HCT116 (cell line): ENCODE measurements at regions not wholly inside any gene's neighbourhood (a gene's known extent, or its start where the extent isn't known, plus 50 kb on each side); places are given as distances from the start of the nearest gene placed in this dataset.

Experiments used
- ATAC-seq: fragments of 200-7000 bp; cut with Tn5 transposase; 2 replicates; pipeline ENCODE4 v1.9.1; 2020; ENCODE audit warnings: mild to moderate bottlenecking, moderate library complexity
- BruUV-seq: library from RNA; stranded (reverse); fragments of 400-500 nt; replicated peaks from 2 replicates; lab custom pipeline; 2021; lab: Mats Ljungman, UMichigan
- CTCF ChIA-PET: fragments of 300-600 bp; sonication (Branson Sonifier 250); formaldehyde crosslinking; loops from one replicate; lab custom pipeline; 2021; ENCODE audit warnings: antibody characterized with exemption; lab: Charles Lee
- POLR2A ChIA-PET: fragments of 300-600, 350-600 bp; sonication (Branson Sonifier 250); formaldehyde crosslinking; loops from one replicate; lab custom pipeline; 2021; ENCODE audit warnings: antibody characterized with exemption; lab: Charles Lee
- RAD21 ChIA-PET, 2 experiments: fragments of 300-600 bp; sonication (Branson Sonifier 250); formaldehyde crosslinking; loops; one replicate each; lab custom pipeline; 2023; ENCODE audit warnings: low total read pairs in 2 of 2; ENCODE audit not compliant: uncharacterized antibody in 2 of 2, unreplicated experiment in 2 of 2, low non-redundant PET in 1 of 2; lab: Charles Lee
- DNase-seq: peaks from one replicate; pipeline ENCODE4 v3.0.0-alpha.2; 2010; ENCODE audit warnings: low read depth, low spot score
- H2AFZ ChIP-seq: fragments of 200-600 bp; shearing (Covaris generic), sonication (generic); 2 replicates; pipeline ENCODE4 v1.6.1; 2017; ENCODE audit warnings: low read depth, mixed run types, mixed read lengths, antibody characterized with exemption, low read length; ENCODE audit not compliant: poor library complexity, severe bottlenecking
- H3K27ac ChIP-seq: 2 replicates; pipeline ENCODE4 v1.5.1; 2012; ENCODE audit warnings: low read depth, low read length
- H3K27me3 ChIP-seq: fragments of 200-600 bp; sonication (generic); 2 replicates; pipeline ENCODE4 v1.6.1; 2016; ENCODE audit warnings: mixed run types, low read length, mixed read lengths; ENCODE audit not compliant: insufficient read depth
- H3K36me3 ChIP-seq, 2 experiments: fragments of 200-500 bp in 1 of 2; fragments of 200-600 bp in 1 of 2; sonication (Bioruptor generic) in 1 of 2; sonication (generic) in 1 of 2; 2 replicates each; pipeline versions ENCODE4 v1.5.1 to v1.6.1; 2014 to 2016; ENCODE audit warnings: low read length in 2 of 2, inconsistent platforms in 1 of 2, mixed read lengths in 1 of 2, mixed run types in 1 of 2; ENCODE audit not compliant: insufficient read depth in 2 of 2, control insufficient read depth in 1 of 2
- H3K4me1 ChIP-seq, 2 experiments: fragments of 200-600 bp in 1 of 2; sonication (generic) in 1 of 2; 2 replicates each; pipeline versions ENCODE4 v1.5.1 to v1.6.1; 2012 to 2017; ENCODE audit warnings: low read length in 2 of 2, inconsistent platforms in 1 of 2, mild to moderate bottlenecking in 1 of 2, mixed read lengths in 1 of 2, mixed run types in 1 of 2, moderate library complexity in 1 of 2; ENCODE audit not compliant: insufficient read depth in 2 of 2, control insufficient read depth in 1 of 2
- H3K4me2 ChIP-seq: fragments of 200-600 bp; sonication (generic); 2 replicates; pipeline ENCODE4 v1.6.1; 2017; ENCODE audit warnings: mixed run types, low read length, mixed read lengths
- H3K4me3 ChIP-seq, 2 experiments: fragments of 200-600 bp in 1 of 2; sonication (generic) in 1 of 2; replicated peaks in 1 of 2; 2 replicates each; pipeline ENCODE4 v1.5.1; 2011 to 2016; ENCODE audit warnings: low read length in 2 of 2, control low read depth in 1 of 2, low read depth in 1 of 2, mild to moderate bottlenecking in 1 of 2, mixed read lengths in 1 of 2, mixed run types in 1 of 2
- H3K79me2 ChIP-seq: fragments of 200-600 bp; sonication (generic); 2 replicates; pipeline ENCODE4 v1.6.1; 2017; ENCODE audit warnings: mild to moderate bottlenecking, mixed run types, low read length, moderate library complexity, mixed read lengths; ENCODE audit not compliant: insufficient read depth
- H3K9ac ChIP-seq: fragments of 200-600 bp; sonication (generic); 2 replicates; pipeline ENCODE4 v1.6.1; 2016; ENCODE audit warnings: low read length, mixed read lengths
- H3K9me2 ChIP-seq: fragments of 200-600 bp; sonication (generic), shearing (Covaris generic); 2 replicates; pipeline ENCODE4 v1.6.1; 2017; ENCODE audit warnings: mixed run types, mild to moderate bottlenecking, moderate library complexity; ENCODE audit not compliant: insufficient read depth
- H3K9me3 ChIP-seq, 2 experiments: fragments of 200-500 bp in 1 of 2; fragments of 200-600 bp in 1 of 2; sonication (Bioruptor generic) in 1 of 2; sonication (generic) in 1 of 2; 2 replicates each; pipeline ENCODE4 v1.6.1; 2014 to 2017; ENCODE audit warnings: low read length in 2 of 2, mixed read lengths in 2 of 2, inconsistent platforms in 1 of 2, low read depth in 1 of 2, mild to moderate bottlenecking in 1 of 2, mixed run types in 1 of 2, moderate library complexity in 1 of 2; ENCODE audit not compliant: control insufficient read depth in 1 of 2, insufficient read depth in 1 of 2
- H4K20me1 ChIP-seq: fragments of 200-600 bp; sonication (generic), shearing (Covaris generic); 2 replicates; pipeline ENCODE4 v1.6.1; 2017; ENCODE audit warnings: mixed run types, mild to moderate bottlenecking, moderate library complexity; ENCODE audit not compliant: insufficient read depth
- EGR1 ChIP-seq: IDR thresholded peaks from 2 replicates; pipeline ENCODE4 v1.6.1; 2012; ENCODE audit warnings: low read depth
- ELF1 ChIP-seq: IDR thresholded peaks from 2 replicates; pipeline ENCODE4 v1.6.1; 2012; ENCODE audit warnings: low read depth, borderline replicate concordance
- EZH2 ChIP-seq: fragments of 200-600 bp; sonication (generic); IDR thresholded peaks from 2 replicates; pipeline ENCODE4 v1.6.1; 2017; ENCODE audit warnings: antibody characterized with exemption, mixed run types
- FOSL1 ChIP-seq: IDR thresholded peaks from 2 replicates; pipeline ENCODE4 v1.6.1; 2012; ENCODE audit warnings: low read depth
- POLR2A ChIP-seq: IDR thresholded peaks from 2 replicates; pipeline ENCODE4 v1.7.0; 2011; ENCODE audit warnings: borderline replicate concordance; ENCODE audit not compliant: insufficient read depth, insufficient read length; ENCODE audit errors: extremely low read depth
- POLR2AphosphoS5 ChIP-seq: IDR thresholded peaks from 2 replicates; pipeline ENCODE4 v1.6.1; 2011; ENCODE audit warnings: mild to moderate bottlenecking, low read depth, low read length, moderate library complexity
- SIN3A ChIP-seq: IDR thresholded peaks from 2 replicates; pipeline ENCODE4 v1.6.1; 2012; ENCODE audit warnings: low read depth
- SP1 ChIP-seq: IDR thresholded peaks from 2 replicates; pipeline ENCODE4 v1.6.1; 2012; ENCODE audit warnings: low read depth
- YY1 ChIP-seq: IDR thresholded peaks from 2 replicates; pipeline ENCODE4 v1.6.1; 2011; ENCODE audit warnings: low read length, low read depth, moderate library complexity, mild to moderate bottlenecking; ENCODE audit not compliant: insufficient replicate concordance; ENCODE audit errors: extremely low read depth
- ZFX ChIP-seq: fragments of 450-650 bp; IDR thresholded peaks from 2 replicates; pipeline ENCODE4 v1.6.1; 2017
- ZNF274 ChIP-seq: fragments of 200-500 bp; sonication (Bioruptor generic); IDR thresholded peaks from 2 replicates; pipeline ENCODE4 v1.6.1; 2014; ENCODE audit warnings: mild to moderate bottlenecking, low read depth, low read length, inconsistent platforms
- intact Hi-C: fragments of 100-400 bp; cut with micrococcal nuclease; formaldehyde crosslinking; loops from 2 replicates; pipeline ENCODE4 v1.10.0; 2022
- TF ChIP-seq, protein P1 (sequence below): IDR thresholded peaks from 2 replicates; pipeline ENCODE4 v1.6.1; 2012
- TF ChIP-seq, protein P2 (sequence below): IDR thresholded peaks from 2 replicates; pipeline ENCODE4 v1.6.1; 2012
- TF ChIP-seq, protein P3 (sequence below), 3 experiments: fragments of 200-600 bp in 1 of 3; sonication (generic) in 1 of 3; IDR thresholded peaks in 2 of 3; conservative IDR thresholded peaks in 1 of 3; 2 replicates each; pipeline ENCODE4 v1.5.1; 2012 to 2017; ENCODE audit warnings: low read depth in 2 of 3, low read length in 2 of 3, antibody characterized with exemption in 1 of 3, borderline replicate concordance in 1 of 3, control low read depth in 1 of 3, mild to moderate bottlenecking in 1 of 3, mixed read lengths in 1 of 3, mixed run types in 1 of 3, moderate library complexity in 1 of 3; ENCODE audit not compliant: insufficient read depth in 1 of 3

DNA sequence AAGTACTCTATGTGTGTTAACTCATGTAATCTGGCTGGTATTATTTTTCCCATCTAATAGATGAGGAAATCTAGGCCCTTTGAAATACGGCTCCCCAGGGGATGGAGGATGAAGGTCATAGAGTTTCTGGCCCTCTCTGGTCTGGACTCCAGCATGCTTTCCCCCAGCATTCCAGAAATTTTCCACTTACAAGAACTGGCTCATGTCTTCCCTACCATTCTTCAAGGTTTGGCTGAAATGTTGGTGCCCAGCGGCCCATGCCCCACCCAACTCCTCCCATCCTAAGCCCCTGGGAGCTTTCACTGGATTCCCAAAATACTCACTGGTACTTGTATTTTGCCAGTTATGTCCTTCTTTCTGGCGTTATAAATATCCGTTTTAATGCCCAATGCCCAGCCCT, 237.5 kb upstream of the NLRP1 start:
- ATAC-seq, result no peak
- CTCF ChIA-PET, result interaction anchor here (1.4 kb wide), 1 partner anchor 247 kb away, joined by 4 read pairs; no protein-coding TSS in a partner anchor
- Histone ChIP-seq H3K4me1 (peaks cover 12 to 35% of the 10 kb centered on the region in 2 experiments; a peak in 3 of 4 replicates), H3K4me3 (no peak overlapping the region), H3K27ac (peak overlapping the region; percentile 32; the same call in 1 of the 2 replicates), H4K20me1 (no peaks in the 10 kb centered on the region), H3K36me3 (no peaks in the 10 kb centered on the region), H3K27me3 (no peaks in the 10 kb centered on the region; the same call in 1 of the 2 replicates), H3K9me2 (no peaks in the 10 kb centered on the region), H3K4me2 (peak overlapping the region; percentile 41), H3K9me3 (no peaks in the 10 kb centered on the region), H2AFZ (no peak overlapping the region), H3K79me2 (no peaks in the 10 kb centered on the region), H3K9ac (no peak overlapping the region)
- intact Hi-C loops, result no loop called here
- BruUV-seq, result no TSS peak
- DNase-seq, result no peak
- RAD21 ChIA-PET, result no interaction called here
- POLR2A ChIA-PET, result no interaction called here
- TF ChIP-seq, protein P1, sequence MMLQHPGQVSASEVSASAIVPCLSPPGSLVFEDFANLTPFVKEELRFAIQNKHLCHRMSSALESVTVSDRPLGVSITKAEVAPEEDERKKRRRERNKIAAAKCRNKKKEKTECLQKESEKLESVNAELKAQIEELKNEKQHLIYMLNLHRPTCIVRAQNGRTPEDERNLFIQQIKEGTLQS, result no peak
- TF ChIP-seq POLR2A, result no peak
- no peak for TF ChIP-seq SP1
- no peak for TF ChIP-seq ELF1
- TF ChIP-seq EGR1, result no peak
- no peak for TF ChIP-seq POLR2AphosphoS5
- no peak for TF ChIP-seq ZNF274
- no peak for TF ChIP-seq ZFX
- TF ChIP-seq SIN3A, result no peak
- no peak for TF ChIP-seq YY1
- TF ChIP-seq, protein P2, sequence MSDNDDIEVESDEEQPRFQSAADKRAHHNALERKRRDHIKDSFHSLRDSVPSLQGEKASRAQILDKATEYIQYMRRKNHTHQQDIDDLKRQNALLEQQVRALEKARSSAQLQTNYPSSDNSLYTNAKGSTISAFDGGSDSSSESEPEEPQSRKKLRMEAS, result no peak
- TF ChIP-seq EZH2, result no peak
- TF ChIP-seq, protein P3, sequence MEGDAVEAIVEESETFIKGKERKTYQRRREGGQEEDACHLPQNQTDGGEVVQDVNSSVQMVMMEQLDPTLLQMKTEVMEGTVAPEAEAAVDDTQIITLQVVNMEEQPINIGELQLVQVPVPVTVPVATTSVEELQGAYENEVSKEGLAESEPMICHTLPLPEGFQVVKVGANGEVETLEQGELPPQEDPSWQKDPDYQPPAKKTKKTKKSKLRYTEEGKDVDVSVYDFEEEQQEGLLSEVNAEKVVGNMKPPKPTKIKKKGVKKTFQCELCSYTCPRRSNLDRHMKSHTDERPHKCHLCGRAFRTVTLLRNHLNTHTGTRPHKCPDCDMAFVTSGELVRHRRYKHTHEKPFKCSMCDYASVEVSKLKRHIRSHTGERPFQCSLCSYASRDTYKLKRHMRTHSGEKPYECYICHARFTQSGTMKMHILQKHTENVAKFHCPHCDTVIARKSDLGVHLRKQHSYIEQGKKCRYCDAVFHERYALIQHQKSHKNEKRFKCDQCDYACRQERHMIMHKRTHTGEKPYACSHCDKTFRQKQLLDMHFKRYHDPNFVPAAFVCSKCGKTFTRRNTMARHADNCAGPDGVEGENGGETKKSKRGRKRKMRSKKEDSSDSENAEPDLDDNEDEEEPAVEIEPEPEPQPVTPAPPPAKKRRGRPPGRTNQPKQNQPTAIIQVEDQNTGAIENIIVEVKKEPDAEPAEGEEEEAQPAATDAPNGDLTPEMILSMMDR (IDR thresholded peaks at IDR 0.05 in 2 of 3, conservative IDR thresholded peaks at IDR 0.05 in 1 of 3; ENCODE audit: borderline replicate concordance in 1 of 3, insufficient read depth in 1 of 3, low read depth in 2 of 3, low read length in 2 of 3), result no peak
- no peak for TF ChIP-seq FOSL1
